Vagina (tissue), 2 donors: ENCODE measurements at regions not wholly inside any gene's neighbourhood (a gene's known extent, or its start where the extent isn't known, plus 50 kb on each side); places are given as distances from the start of the nearest gene placed in this dataset.

ENCODE experiments used
- DNase-seq, 2 donors: peaks; one replicate each; pipeline ENCODE4 v3.0.0-alpha.2; 2017; ENCODE audit errors: extremely low spot score in 2 of 2
- H3K27ac ChIP-seq: fragments of 200-600 bp; sonication (generic); one replicate; pipeline ENCODE4 v1.5.1; 2019
- H3K27me3 ChIP-seq: fragments of 200-600 bp; sonication (generic); one replicate; pipeline ENCODE4 v1.5.1; 2019
- H3K36me3 ChIP-seq, 2 donors: fragments of 200-600 bp; sonication (generic); one replicate each; pipeline ENCODE4 v1.5.1; 2017 to 2019
- H3K4me1 ChIP-seq: fragments of 200-600 bp; sonication (generic); one replicate; pipeline ENCODE4 v1.5.1; 2019
- H3K4me3 ChIP-seq, 2 donors: fragments of 200-600 bp; sonication (generic); 1 replicate in 1 of 2; 2 replicates in 1 of 2; pipeline ENCODE4 v1.5.1; 2016 to 2019
- H3K9me3 ChIP-seq: fragments of 200-600 bp; sonication (generic); one replicate; pipeline ENCODE4 v1.5.1; 2019
- CTCF ChIP-seq, 3 experiments: fragments of 450-650 bp in 2 of 3; fragments of 200-600 bp in 1 of 3; sonication (generic) in 1 of 3; IDR thresholded peaks; one replicate each; pipeline ENCODE4 v1.5.1; 2017 to 2019; ENCODE audit warnings: antibody characterized with exemption in 3 of 3, mild to moderate bottlenecking in 2 of 3, moderate library complexity in 2 of 3
- POLR2A ChIP-seq, 2 donors: fragments of 450-650 bp; IDR thresholded peaks; one replicate each; pipeline ENCODE4 v1.6.1; 2017; ENCODE audit warnings: antibody characterized with exemption in 2 of 2, mild to moderate bottlenecking in 2 of 2, moderate library complexity in 2 of 2
- POLR2AphosphoS5 ChIP-seq, 2 donors: sonication (generic); formaldehyde crosslinking; IDR thresholded peaks; one replicate each; pipeline ENCODE4 v1.9.0; 2017; ENCODE audit warnings: antibody characterized with exemption in 2 of 2, mild to moderate bottlenecking in 2 of 2, low read depth in 1 of 2; ENCODE audit not compliant: insufficient read depth in 1 of 2
- intact Hi-C: fragments of 100-400 bp; cut with DNase I; formaldehyde crosslinking; loops from one replicate; pipeline ENCODE4 v1.15.1; 2023

GRCh38 chrX:97843200-97843811 is 959.6 kb downstream of the RPA4 start:
- Histone ChIP-seq H3K4me1 (no peaks in the 10 kb centered on the region), H3K27me3 (no peaks in the 10 kb centered on the region), H3K4me3 (no peak overlapping the region), H3K27ac (no peak overlapping the region), H3K9me3 (no peaks in the 10 kb centered on the region), H3K36me3 (no peaks in the 10 kb centered on the region)
- intact Hi-C loops = loop anchor here (1.0 kb wide), 1 partner anchor 20 kb away; no protein-coding TSS in a partner anchor
- TF ChIP-seq POLR2A (IDR thresholded peaks at IDR 0.05) (no peak), CTCF (IDR thresholded peaks at IDR 0.05) (no peak), POLR2AphosphoS5 (IDR thresholded peaks at IDR 0.05; ENCODE audit: insufficient read depth in 1 of 2, low read depth in 1 of 2) (no peak)
- DNase-seq = no peak

- intact Hi-C loops = no loop called here
- no peaks in the 10 kb centered on the region for H3K36me3 ChIP-seq
- H3K9me3 ChIP-seq = no peaks in the 10 kb centered on the region
- H3K4me1 ChIP-seq = no peaks in the 10 kb centered on the region
- DNase-seq = no peak
- no peak for TF ChIP-seq CTCF (IDR thresholded peaks at IDR 0.05)
- no peak for TF ChIP-seq POLR2AphosphoS5 (IDR thresholded peaks at IDR 0.05; ENCODE audit: insufficient read depth in 1 of 2, low read depth in 1 of 2)
- no peak for TF ChIP-seq POLR2A (IDR thresholded peaks at IDR 0.05)
- no peaks in the 10 kb centered on the region for H3K27me3 ChIP-seq
- no peak overlapping the region for H3K4me3 ChIP-seq
- H3K27ac ChIP-seq = no peak overlapping the region
Observed at GRCh38 chrX:97844161-97844560, 960.5 kb downstream of the RPA4 start.

- DNase-seq = no peak
- H3K4me3 ChIP-seq = no peak overlapping the region
- no peak for TF ChIP-seq CTCF (IDR thresholded peaks at IDR 0.05)
- no peak for TF ChIP-seq POLR2AphosphoS5 (IDR thresholded peaks at IDR 0.05; ENCODE audit: insufficient read depth in 1 of 2, low read depth in 1 of 2)
- no peak for TF ChIP-seq POLR2A (IDR thresholded peaks at IDR 0.05)
- H3K36me3 ChIP-seq = no peaks in the 10 kb centered on the region
- no peaks in the 10 kb centered on the region for H3K4me1 ChIP-seq
- no peak overlapping the region for H3K27ac ChIP-seq
- H3K27me3 ChIP-seq = no peaks in the 10 kb centered on the region
- H3K9me3 ChIP-seq = no peaks in the 10 kb centered on the region
- intact Hi-C loops = no loop called here
Observed at GRCh38 chrX:97844943-97845342, 961.2 kb downstream of the RPA4 start.

- Histone ChIP-seq H3K9me3 (no peaks in the 10 kb centered on the region), H3K27ac (no peak overlapping the region), H3K27me3 (no peaks in the 10 kb centered on the region), H3K36me3 (no peaks in the 10 kb centered on the region), H3K4me3 (no peak overlapping the region), H3K4me1 (no peaks in the 10 kb centered on the region)
- TF ChIP-seq POLR2A (IDR thresholded peaks at IDR 0.05) (no peak), POLR2AphosphoS5 (IDR thresholded peaks at IDR 0.05; ENCODE audit: insufficient read depth in 1 of 2, low read depth in 1 of 2) (no peak), CTCF (IDR thresholded peaks at IDR 0.05) (no peak)
- no peak for DNase-seq
- intact Hi-C loops = no loop called here
Observed at GRCh38 chrX:97845451-97845850, 961.7 kb downstream of the RPA4 start.

- H3K4me3 ChIP-seq = no peak overlapping the region
- no peaks in the 10 kb centered on the region for H3K36me3 ChIP-seq
- H3K4me1 ChIP-seq = no peaks in the 10 kb centered on the region
- intact Hi-C loops = no loop called here
- H3K9me3 ChIP-seq = no peaks in the 10 kb centered on the region
- no peaks in the 10 kb centered on the region for H3K27me3 ChIP-seq
- DNase-seq = no peak
- H3K27ac ChIP-seq = no peak overlapping the region
- TF ChIP-seq POLR2AphosphoS5 (IDR thresholded peaks at IDR 0.05; ENCODE audit: insufficient read depth in 1 of 2, low read depth in 1 of 2) = no peak
- no peak for TF ChIP-seq CTCF (IDR thresholded peaks at IDR 0.05)
- no peak for TF ChIP-seq POLR2A (IDR thresholded peaks at IDR 0.05)
Observed at GRCh38 chrX:97846228-97846627, 962.5 kb downstream of the RPA4 start.
